ENCODE measurements at regions not wholly inside any gene's neighbourhood (a gene's known extent, or its start where the extent isn't known, plus 50 kb on each side); places are given as distances from the start of the nearest gene placed in this dataset.
"Not testable (repeated sequence)": the region's sequence is repeated elsewhere in the genome, so short reads cannot be mapped to it uniquely, and the experiment has no call there.

- DNase-seq (ENCODE audit: low read depth) = no peak
Observed at GRCh38 chr5:155624597-155625241, 611.2 kb downstream of the KIF4B start.

DNA sequence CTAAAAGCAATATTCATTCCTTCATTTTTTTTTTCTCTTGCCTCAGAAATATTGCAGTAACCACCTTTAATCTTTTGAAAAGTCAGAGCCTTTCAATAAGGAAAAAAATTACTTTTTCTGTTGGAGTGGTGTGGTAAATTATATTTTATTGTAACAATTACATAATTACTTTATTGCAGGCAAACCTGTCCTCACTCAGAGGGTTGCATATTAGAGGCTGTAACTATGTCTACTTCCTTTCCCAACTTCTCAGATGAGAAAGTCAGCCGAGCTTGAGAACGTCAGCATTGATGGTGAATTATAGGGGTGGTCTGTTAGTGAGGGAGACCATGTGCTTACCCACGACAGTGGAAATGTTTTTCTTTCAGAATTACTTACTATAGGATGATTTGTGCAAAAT lies 611.8 kb downstream of the KIF4B start:
- no peak for DNase-seq (ENCODE audit: low read depth)

GRCh38 chr5:155625897-155626543 lies 612.5 kb downstream of the KIF4B start:
- DNase-seq (ENCODE audit: low read depth) = no peak

GRCh38 chr5:155626592-155626991 lies 613.0 kb downstream of the KIF4B start:
- DNase-seq (ENCODE audit: low read depth) = no peak

GRCh38 chr5:155628346-155628745 lies 614.8 kb downstream of the KIF4B start:
- no peak for DNase-seq (ENCODE audit: low read depth)

- no peak for DNase-seq (ENCODE audit: low read depth)
Observed at GRCh38 chr5:155629597-155629996, 616.0 kb downstream of the KIF4B start.

DNA sequence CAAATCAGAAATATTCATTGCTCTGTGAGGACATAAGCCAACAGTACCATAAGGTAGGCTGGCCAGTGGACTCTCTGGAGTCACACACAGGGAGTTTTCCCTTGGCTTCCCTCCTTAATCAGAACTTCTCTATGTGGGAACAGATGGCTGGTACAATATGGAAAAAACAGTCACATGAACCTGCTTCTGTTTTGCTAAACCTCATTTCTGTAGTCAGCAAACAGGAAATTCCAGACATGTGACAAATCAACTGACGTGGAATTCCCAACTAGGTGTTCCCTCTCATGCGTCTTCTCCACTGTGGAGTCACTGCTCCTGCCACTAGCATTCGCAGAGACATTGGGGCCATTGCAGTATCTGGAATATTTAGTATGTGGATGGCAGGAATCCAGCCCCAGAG lies 617.6 kb downstream of the KIF4B start:
- DNase-seq (ENCODE audit: low read depth) = no peak

DNA sequence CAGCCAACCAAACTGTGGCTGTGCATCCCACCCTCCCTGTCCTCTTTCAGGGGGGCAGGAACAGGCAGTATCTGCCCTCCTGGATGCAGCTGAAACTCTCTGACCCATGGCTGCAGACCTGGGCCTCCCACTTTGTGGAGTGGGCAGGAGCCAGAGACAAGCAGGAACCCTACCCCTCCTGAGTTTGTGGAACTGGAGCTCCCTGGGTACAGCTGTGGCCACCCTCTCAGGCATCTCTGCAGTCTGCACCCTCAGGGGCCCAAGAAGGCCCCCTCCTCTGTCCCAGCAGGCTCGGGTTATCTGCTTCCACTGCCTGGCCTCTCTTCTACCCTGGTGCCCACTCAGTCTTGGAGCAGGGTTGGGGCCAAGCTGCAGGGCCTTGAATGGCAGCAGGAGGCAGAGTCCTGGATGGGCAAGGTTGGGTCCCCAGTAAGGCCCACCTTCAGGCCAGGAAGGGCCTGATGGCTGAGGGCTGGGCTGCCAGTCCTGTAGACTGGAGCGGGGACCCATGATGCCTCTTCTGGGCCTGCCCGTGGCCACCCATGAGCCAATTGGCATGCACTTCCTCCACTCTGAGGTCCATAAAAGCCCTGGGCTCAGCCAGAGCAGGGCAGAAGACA lies 619.9 kb downstream of the KIF4B start:
- DNase-seq (ENCODE audit: low read depth) = no peak

GRCh38 chr5:155649666-155650065 lies 636.1 kb downstream of the KIF4B start:
- no peak for DNase-seq (ENCODE audit: low read depth)

DNA sequence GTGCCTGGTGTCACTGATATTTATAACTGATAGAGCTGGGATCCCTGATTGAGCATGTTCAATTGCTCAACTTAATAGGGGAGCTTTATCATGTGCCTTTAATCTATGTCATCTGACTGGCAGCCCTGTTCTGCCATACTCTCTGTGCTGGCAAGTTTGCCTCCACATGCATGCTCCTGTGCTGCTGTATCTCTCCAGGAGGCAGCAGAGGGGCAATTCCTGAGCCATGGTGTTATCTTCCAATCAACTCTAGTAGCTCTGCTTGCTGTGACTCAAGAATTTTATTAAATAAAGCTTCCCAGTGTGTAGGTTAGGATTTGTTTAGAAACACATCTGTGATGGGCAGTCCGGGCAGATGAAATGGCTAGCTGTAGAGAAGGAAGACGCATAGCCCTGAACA lies 642.0 kb downstream of the KIF4B start:
- DNase-seq (ENCODE audit: low read depth) = no peak

DNA sequence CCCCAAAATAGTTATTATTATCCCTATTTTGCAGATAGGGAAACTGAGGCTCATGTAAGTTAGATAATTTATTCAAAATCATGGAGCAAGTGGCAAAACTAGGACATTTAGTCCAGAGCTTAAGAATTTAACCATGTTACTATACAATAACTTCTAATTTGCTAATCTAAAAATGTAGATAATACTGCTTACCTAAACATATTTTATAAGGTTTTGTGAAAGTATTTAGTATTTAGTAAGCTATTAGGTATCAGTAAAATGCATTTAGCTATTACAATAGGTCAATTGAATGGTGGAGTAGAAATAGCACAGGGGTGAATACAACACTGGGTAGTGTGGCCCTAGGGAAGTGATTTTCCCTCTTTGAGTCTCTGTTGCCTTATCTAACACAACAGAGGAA lies 648.3 kb downstream of the KIF4B start:
- DNase-seq (ENCODE audit: low read depth) = no peak

DNA sequence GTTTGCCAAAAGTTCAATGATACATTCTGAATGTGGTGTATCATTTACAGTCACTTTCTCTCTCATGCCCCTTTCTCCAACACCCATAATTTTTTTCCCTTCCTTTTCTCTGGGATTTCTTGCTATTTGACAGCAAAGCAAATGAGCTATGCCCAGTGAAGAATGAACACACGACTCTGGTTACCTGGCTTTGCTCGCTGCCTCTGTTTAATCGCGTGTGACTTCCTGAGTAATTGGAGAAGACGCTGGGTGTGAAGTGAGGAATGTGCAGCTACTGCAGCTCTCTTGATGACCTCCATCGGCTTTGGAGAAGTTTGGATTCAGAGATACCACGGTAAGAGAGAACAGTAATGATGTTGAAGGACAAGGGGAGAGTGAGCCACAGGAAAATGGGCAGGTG lies 651.8 kb downstream of the KIF4B start:
- DNase-seq (ENCODE audit: low read depth) = no peak

GRCh38 chr5:155672001-155672400 lies 655.0 kb upstream of the SGCD start:
- DNase-seq (ENCODE audit: low read depth) = not testable (repeated sequence)

GRCh38 chr5:155676967-155677366 lies 650.0 kb upstream of the SGCD start:
- DNase-seq (ENCODE audit: low read depth) = no peak

GRCh38 chr5:155678371-155678770 lies 648.6 kb upstream of the SGCD start:
- DNase-seq (ENCODE audit: low read depth) = no peak

- no peak for DNase-seq (ENCODE audit: low read depth)
Observed at GRCh38 chr5:155679530-155679929, 647.4 kb upstream of the SGCD start.

DNA sequence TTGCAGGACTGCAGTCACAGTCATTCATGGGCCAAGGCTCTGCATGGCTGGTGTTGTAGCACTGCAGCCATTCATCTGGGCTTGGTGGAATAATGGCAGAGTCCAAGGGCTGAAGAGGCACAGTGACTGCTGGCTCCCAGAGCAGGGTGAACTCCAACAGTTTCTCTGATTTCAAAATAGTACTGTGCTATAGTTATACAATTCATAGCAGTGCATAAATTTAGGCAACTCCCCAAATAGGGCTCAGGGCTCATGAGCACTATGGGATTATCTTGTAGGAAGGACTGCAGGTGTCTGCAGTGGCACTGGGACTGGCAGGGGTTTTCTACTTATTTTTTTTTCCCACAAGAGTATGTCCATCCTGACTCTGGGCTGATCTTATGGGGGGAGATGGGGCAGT lies 642.5 kb upstream of the SGCD start:
- no peak for DNase-seq (ENCODE audit: low read depth)

- DNase-seq (ENCODE audit: low read depth) = no peak
Observed at GRCh38 chr5:155686131-155686530, 640.8 kb upstream of the SGCD start.

- no peak for DNase-seq (ENCODE audit: low read depth)
Observed at GRCh38 chr5:155689406-155689805, 637.6 kb upstream of the SGCD start.

DNA sequence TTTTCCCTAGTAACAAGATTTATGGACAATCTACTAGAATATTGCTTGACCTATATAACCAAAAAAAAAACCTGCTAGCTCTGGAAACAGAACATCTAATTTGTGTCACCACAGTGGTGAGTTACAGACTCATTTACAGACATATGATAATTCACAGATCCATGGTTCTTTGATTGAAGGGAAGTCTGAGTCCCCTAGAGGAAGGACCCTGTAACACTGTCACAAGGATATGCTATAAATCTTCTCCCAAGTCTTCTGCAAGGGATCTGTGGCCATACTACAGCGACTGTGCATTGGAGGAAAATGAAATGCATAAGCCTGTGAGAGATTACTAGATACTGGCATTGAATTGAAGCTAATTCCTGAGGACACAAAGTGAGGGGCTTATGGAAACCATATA lies 630.6 kb upstream of the SGCD start:
- no peak for DNase-seq (ENCODE audit: low read depth)

GRCh38 chr5:155697236-155697635 lies 629.7 kb upstream of the SGCD start:
- no peak for DNase-seq (ENCODE audit: low read depth)

DNA sequence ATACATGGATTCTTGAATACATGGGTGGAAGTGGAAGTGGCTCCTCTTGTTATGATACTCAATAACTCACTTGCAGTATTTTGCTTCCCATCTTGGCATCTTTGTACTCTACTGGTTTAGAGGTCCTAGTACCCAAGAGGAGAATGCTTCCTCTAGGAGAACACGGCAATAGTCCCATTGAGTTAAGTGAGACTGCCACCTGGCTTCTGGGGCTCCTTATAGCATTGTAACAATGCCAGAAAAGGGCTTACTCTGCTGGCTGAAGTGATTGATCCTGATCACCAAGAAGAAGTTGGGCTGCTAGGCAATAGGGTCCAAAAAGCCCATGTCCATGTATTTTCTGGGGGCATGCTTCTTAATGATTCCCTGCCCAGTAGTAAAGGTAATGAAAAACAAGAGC lies 627.6 kb upstream of the SGCD start:
- no peak for DNase-seq (ENCODE audit: low read depth)

DNA sequence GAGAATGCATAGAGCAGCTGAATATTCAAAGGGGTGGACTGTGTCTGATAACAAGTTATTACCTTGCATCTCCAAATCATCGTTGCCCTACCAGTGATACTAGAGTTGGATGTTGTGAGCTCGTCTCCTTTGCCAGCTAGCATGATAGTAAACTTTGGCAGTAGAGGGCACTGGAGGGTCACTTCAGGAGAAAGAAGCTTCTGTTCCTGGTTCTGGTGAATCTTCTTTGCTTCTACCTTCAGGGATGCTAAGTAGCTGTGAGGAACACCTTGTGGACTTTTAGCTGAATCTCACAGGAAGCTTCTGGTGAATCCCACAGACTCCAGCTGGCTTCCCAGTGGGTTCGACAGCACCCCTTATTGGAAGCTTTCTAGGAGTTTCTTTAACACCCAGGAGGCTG lies 626.6 kb upstream of the SGCD start:
- DNase-seq (ENCODE audit: low read depth) = no peak

- DNase-seq (ENCODE audit: low read depth) = no peak
Observed at GRCh38 chr5:155711882-155712281, 615.1 kb upstream of the SGCD start.
